ENCODE measurements at regions not wholly inside any gene's neighbourhood (a gene's known extent, or its start where the extent isn't known, plus 50 kb on each side); places are given as distances from the start of the nearest gene placed in this dataset.

GRCh38 chr3:164458986-164459385, 619.3 kb downstream of the SI start:
- TF ChIP-seq CTCF (IDR thresholded peaks at IDR 0.05 in 4 of 5, conservative IDR thresholded peaks at IDR 0.05 in 1 of 5) (no peak), POLR2A (IDR thresholded peaks at IDR 0.05) (no peak)

Data from gastrocnemius medialis (tissue), 4 donors.